ENCODE measurements at regions not wholly inside any gene's neighbourhood (a gene's known extent, or its start where the extent isn't known, plus 50 kb on each side); places are given as distances from the start of the nearest gene placed in this dataset.
"Not testable (repeated sequence)": the region's sequence is repeated elsewhere in the genome, so short reads cannot be mapped to it uniquely, and the experiment has no call there.

DNA sequence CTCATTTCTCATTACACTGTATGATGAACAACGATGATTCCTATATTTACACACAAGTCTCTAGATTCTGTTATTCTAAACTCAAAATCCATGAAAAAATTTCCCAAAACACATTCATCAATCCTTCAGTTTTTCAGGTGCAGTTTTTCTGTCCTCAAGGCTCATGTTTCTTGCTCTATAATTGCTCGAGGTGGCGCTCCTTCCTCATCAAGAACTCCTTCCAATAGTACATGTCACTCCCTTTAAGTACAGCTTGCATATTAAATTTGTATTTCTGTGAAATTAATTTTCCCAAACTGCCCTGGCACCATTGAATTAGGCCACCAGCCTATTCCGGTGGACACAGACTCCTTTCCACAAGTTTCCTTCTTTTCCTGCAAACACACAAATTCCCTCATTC lies 188.7 kb upstream of the MINDY3 start:
- DNase-seq (ENCODE audit: low spot score in 2 of 2) (no peak), ATAC-seq (no peak)
- Mint-ChIP-seq H3K9me3 (peaks cover 0 to 6% of the 10 kb centered on the region in 2 donors), H3K36me3 (no peaks in the 10 kb centered on the region), H3K27ac (no peak overlapping the region)

DNA sequence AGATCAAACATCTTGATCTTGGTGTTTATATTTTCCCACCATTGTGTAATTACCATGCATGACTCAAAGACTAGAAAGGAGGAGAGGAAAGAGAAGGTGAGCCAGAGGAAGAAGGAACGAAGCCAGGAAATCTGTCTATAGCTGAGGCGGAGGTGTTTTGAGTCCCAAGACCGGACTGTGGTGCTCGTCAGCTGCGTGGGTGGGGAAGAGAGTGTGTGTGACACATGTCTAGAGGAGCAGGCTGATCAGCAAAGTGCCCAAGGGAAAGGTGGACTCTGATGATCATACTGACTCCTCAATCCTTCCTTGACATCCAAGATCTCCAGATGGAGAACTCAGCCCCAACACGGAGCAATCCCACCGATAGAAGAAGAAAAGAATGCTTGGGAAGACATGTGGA lies 189.5 kb upstream of the MINDY3 start:
- no peak overlapping the region for H3K27ac Mint-ChIP-seq
- H3K9me3 Mint-ChIP-seq = peaks cover 0 to 6% of the 10 kb centered on the region in 2 donors
- DNase-seq (ENCODE audit: low spot score in 2 of 2) = no peak
- no peaks in the 10 kb centered on the region for H3K36me3 Mint-ChIP-seq
- ATAC-seq = no peak

DNA sequence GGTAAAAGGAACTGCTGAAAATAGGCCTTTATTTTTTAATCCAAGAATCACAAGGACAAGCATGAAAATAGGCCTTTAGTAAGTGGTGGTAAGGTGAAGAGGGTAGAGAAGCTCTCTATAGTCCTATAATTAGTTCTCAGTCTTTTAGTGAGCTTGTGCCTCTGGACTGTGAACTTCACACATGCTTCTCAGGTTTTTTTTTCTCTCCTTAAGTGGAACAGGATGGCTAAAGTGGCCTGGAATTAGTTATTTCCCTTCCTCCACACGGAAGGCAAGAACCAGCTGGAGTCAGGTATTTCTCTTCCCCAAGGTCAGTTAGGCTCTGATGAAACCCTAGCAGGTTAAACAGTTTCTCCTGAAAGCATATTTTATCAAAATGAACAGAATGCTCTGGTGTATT lies 203.0 kb upstream of the MINDY3 start:
- DNase-seq (ENCODE audit: low spot score in 2 of 2) (no peak), ATAC-seq (no peak)
- Mint-ChIP-seq H3K27ac (no peak overlapping the region), H3K36me3 (no peaks in the 10 kb centered on the region), H3K9me3 (peaks cover 4 to 8% of the 10 kb centered on the region in 2 donors)

DNA sequence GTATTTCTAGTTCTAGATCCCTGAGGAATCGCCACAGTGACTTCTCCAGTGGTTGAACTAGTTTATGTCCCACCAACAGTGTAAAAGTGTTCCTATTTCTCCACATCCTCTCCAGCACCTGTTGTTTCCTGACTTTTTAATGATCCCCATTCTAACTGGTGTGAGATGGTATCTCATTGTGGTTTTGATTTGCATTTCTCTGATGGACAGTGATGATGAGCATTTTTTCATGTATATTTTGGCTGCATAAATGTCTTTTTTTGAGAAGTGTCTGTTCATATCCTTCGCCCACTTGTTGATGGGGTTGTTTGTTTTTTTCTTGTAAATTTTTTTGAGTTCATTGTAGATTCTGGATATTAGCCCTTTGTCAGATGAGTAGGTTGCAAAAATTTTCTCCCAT lies 223.2 kb upstream of the MINDY3 start:
- peaks cover 5 to 10% of the 10 kb centered on the region in 2 donors for H3K9me3 Mint-ChIP-seq
- not testable (repeated sequence) for H3K36me3 Mint-ChIP-seq; H3K27ac Mint-ChIP-seq; DNase-seq (ENCODE audit: low spot score in 2 of 2); ATAC-seq

DNA sequence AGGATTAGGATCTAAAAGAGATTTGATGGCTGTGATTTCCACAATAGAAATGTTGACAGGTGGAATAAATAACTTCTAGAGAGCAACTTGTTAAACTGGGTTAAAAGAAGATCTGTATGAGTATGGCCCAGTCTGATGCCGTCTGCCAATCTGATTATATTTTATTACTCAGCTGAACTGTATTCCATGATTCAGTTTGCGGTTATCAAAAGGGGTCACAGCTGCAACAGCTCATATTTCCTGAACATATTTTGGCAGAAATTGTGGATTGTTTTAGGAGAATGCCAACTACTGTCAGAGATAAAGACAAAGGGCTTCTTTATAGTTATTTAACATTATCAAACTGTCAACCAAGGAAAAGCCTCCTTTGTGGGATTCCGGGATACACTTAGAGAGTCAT lies 244.8 kb upstream of the MINDY3 start:
- no peak for DNase-seq (ENCODE audit: low spot score in 2 of 2)
- Mint-ChIP-seq H3K36me3 (no peaks in the 10 kb centered on the region), H3K9me3 (peaks cover 0 to 10% of the 10 kb centered on the region in 2 donors), H3K27ac (no peak overlapping the region)
- ATAC-seq = no peak

DNA sequence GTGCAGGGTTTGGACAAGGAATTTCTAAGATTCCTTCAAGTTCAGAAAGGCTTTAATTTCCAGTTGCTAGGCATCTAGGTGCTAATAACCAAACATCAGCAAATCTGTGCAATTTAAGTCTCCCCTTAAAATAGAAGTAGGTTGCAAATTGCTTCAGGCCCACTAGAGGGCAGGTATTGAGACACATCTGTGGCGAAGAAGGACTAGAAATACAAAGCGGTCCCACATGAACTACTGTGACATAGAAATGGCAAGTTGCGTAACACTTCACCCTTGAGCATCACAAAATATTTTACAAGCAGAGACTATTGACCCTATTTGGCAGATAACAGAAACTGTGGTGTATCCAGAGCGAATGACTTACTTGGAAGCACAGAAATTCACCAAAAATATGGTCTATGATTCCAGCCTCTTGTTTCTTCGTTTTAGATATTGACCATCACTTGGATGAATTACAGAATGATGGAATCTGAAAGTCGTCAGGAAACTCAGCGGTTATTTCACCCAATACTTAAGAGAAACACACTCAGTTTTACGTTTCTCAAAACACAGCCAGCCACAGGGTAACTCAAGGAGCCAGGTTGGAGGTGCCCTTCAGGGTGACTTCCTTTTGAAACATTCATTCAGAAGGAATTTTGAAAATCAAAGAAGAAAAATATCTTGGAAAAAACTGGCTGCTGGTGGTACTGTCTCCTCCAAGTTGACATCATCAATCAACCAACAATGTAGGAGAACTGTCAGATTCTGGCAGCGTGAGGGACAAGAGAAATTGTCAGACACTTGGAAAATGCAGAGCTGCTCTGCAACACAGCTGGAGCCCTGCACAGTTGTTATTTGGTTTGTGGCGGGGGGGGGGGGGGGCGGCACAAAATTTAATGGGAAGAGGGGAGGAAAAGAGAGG lies 256.3 kb upstream of the MINDY3 start:
- Mint-ChIP-seq H3K9me3 (peaks cover 0 to 23% of the 10 kb centered on the region in 2 donors), H3K27ac (no peak overlapping the region), H3K36me3 (peaks cover 0 to 6% of the 10 kb centered on the region in 2 donors)
- DNase-seq (ENCODE audit: low spot score in 2 of 2) = no peak
- no peak for ATAC-seq

DNA sequence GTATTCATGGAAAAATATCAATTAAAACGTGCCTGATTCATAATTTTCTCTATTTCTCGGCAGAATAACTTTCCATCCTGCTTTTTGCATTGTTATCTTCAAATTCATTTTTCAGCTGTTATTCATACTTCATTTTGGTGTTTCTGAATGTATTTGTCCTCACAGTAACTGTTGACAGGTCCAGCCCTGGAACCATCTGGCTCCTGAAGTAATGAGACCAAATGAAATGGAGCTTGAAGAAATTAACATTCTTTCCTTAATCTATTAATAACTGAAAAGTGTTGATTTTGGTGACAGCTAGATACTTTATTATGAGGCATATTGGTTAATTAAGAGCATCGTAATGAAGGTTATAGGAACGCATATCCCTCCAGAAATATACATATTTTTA lies 257.0 kb upstream of the MINDY3 start:
- Mint-ChIP-seq H3K36me3 (peaks cover 0 to 6% of the 10 kb centered on the region in 2 donors), H3K27ac (no peak overlapping the region), H3K9me3 (peaks cover 0 to 23% of the 10 kb centered on the region in 2 donors)
- no peak for ATAC-seq
- no peak for DNase-seq (ENCODE audit: low spot score in 2 of 2)

DNA sequence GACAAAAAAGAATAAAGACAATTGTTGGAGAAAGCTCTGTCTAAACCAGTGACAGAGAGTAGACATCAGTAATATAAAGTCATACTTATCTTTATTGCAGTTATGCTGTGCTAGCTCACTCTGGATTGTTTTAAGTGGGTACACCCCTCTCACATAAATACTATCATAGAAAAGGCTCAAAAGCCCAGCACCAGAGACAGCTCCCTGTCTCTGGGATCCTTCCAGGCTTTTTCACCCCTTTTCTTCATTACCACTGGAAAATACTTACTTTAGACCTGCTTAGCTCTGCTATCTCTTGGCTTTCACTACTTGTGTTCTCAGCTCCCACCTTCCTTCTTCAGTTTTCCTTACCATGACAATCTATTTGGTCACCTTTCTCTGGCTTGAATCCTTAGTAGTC lies 259.1 kb upstream of the MINDY3 start:
- peaks cover 0 to 6% of the 10 kb centered on the region in 2 donors for H3K36me3 Mint-ChIP-seq
- no peak for ATAC-seq
- no peak overlapping the region for H3K27ac Mint-ChIP-seq
- peaks cover 0 to 14% of the 10 kb centered on the region in 2 donors for H3K9me3 Mint-ChIP-seq
- no peak for DNase-seq (ENCODE audit: low spot score in 2 of 2)

DNA sequence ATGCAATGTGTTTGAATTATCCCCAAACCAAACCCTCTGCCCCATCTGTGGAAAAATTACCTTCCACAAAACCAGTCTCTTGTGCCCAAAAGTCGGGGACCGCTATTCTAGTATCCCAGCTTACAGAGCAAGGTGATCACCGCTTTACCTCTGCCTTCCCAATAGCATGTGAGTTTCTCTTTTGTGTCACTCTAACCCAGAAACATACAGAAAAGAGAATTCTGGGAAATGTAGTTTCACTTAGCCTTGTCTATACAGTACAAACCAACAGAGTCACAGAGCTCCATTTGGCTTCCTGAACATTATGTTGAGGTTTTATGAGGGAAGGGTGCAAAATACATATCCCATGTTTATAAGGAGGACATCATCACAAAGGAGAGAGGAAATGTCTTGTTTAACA lies 260.3 kb upstream of the MINDY3 start:
- H3K27ac Mint-ChIP-seq = no peak overlapping the region
- ATAC-seq (no peak), DNase-seq (ENCODE audit: low spot score in 2 of 2) (no peak)
- H3K9me3 Mint-ChIP-seq = peaks cover 0 to 14% of the 10 kb centered on the region in 2 donors
- peaks cover 0 to 6% of the 10 kb centered on the region in 2 donors for H3K36me3 Mint-ChIP-seq

DNA sequence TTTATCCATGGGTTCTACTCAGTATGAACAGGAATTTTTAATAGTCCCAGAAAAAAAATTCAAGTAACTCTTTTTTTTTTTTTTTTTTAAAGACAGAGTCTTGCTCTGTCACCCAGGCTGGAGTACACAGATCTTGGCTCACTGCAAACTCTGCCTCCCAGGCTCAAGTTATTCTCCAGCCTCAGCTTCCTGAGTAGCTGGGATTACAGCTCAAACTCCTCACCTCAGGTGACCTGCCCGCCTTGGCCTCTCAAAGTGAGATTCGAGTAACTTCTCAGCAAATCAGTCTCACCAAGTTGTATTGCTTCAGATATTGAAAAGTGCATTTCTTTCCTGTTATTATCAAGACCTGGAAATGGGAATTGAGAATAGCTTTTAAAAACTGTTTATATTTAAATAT lies 281.2 kb upstream of the MINDY3 start:
- no peak for ATAC-seq
- Mint-ChIP-seq H3K36me3 (peaks cover 0 to 5% of the 10 kb centered on the region in 2 donors), H3K9me3 (peaks cover 4 to 8% of the 10 kb centered on the region in 2 donors), H3K27ac (no peak overlapping the region)
- no peak for DNase-seq (ENCODE audit: low spot score in 2 of 2)

DNA sequence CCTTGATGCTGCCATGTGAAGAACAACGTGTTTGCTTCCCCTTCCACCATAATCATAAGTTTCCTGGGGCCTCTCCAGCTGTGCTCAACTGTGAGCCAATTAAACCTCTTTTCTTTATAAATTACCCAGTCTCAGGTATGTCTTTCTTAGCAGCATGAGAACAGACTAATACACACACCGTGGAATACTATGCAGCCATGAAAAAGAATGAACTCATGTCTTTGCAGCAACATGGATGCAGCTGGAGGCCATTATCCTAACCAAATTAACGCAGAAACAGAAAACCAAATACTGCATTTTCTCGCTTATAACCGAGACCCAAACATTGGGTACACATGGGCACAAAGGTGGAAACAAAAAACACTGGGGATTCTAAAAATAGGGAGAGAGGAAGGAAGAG lies 286.7 kb upstream of the MINDY3 start:
- DNase-seq (ENCODE audit: low spot score in 2 of 2) (no peak), ATAC-seq (no peak)
- peaks cover 12 to 18% of the 10 kb centered on the region in 2 donors for H3K9me3 Mint-ChIP-seq
- H3K36me3 Mint-ChIP-seq = peaks cover 0 to 5% of the 10 kb centered on the region in 2 donors
- no peak overlapping the region for H3K27ac Mint-ChIP-seq

DNA sequence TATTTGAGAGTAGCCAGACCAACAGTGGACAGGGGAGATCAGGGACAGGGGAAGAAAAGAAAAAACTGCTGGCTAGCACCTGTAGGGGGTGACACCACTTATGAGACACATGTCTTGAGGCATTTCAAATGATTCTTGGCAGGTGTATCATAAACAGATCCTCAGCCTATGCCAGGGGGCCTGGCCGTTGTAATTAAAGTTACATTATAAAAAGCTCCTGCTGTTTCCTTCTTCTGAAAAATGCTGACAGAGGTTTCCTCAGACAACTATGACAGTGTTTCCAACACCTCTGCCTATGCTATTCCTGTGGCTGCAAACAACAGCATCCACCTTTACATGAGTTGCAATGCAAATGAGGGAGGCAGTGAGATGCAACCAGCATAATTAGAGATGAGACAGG lies 281.0 kb upstream of the PTER start:
- H3K36me3 Mint-ChIP-seq = no peaks in the 10 kb centered on the region
- peaks cover 8% of the 10 kb centered on the region in 2 donors for H3K9me3 Mint-ChIP-seq
- DNase-seq (ENCODE audit: low spot score in 2 of 2) (no peak), ATAC-seq (no peak)
- H3K27ac Mint-ChIP-seq = no peak overlapping the region

DNA sequence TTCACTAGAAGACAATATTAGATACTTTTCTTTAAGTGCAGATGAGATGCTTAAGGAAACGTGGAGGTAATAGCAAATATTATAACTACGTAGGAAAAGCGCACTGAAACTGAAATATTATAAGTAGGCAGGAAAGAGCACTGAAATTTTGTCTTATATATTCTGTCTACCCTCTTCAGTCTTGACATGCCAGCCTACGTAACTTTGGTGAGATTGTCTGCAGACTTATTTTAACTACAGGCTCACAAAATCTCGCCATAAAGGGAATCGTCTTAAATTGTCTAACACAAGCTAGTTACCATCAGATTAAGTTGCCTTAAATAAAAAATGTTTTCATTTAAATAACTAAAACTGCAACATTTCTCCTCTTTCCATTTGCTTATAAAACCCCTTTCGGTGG lies 280.1 kb upstream of the PTER start:
- DNase-seq (ENCODE audit: low spot score in 2 of 2) (no peak), ATAC-seq (no peak)
- no peak overlapping the region for H3K27ac Mint-ChIP-seq
- H3K9me3 Mint-ChIP-seq = peaks cover 2 to 4% of the 10 kb centered on the region in 2 donors
- no peaks in the 10 kb centered on the region for H3K36me3 Mint-ChIP-seq

DNA sequence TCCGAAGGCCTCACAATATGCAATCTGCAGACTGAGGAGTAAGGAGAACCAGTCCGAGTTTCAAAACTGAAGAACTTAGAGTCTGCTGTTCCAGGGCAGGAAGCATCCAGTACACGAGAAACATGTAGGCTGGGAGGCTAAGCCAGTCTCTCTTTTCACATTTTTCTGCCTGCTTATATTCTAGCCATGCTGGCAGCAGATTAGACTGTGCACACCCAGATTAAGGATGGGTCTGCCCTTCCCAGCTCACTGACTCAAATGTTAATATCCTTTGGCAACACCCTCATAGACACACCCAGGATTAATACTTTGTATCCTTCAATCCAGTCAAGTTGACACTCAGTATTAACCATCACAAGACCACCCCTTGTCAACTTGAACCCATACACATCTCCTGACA lies 271.7 kb upstream of the PTER start:
- not testable (repeated sequence) for H3K27ac Mint-ChIP-seq; ATAC-seq; DNase-seq (ENCODE audit: low spot score in 2 of 2)
- Mint-ChIP-seq H3K36me3 (peaks cover 7 to 13% of the 10 kb centered on the region in 2 donors), H3K9me3 (peaks cover 21 to 24% of the 10 kb centered on the region in 2 donors)

DNA sequence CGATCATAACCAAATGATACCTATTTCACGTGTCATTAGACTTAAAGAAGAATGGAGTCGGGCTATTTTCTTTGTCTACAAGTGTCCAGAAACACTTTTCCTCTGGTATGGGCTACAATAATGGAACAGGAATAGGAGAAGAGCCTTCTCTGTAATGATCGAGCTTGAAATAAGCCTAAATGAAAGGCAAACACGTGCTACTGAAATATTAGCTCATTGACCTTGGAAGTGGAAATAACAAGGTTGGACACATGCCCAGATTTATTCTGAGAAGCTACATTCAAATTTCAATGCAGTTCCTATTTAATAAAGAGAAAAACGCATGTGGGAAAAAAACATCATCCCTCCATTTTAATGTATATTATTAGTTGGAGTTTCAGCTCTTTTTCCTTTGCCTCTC lies 254.7 kb upstream of the PTER start:
- Mint-ChIP-seq H3K9me3 (no peaks in the 10 kb centered on the region), H3K27ac (no peak overlapping the region), H3K36me3 (no peaks in the 10 kb centered on the region)
- ATAC-seq (no peak), DNase-seq (ENCODE audit: low spot score in 2 of 2) (no peak)

DNA sequence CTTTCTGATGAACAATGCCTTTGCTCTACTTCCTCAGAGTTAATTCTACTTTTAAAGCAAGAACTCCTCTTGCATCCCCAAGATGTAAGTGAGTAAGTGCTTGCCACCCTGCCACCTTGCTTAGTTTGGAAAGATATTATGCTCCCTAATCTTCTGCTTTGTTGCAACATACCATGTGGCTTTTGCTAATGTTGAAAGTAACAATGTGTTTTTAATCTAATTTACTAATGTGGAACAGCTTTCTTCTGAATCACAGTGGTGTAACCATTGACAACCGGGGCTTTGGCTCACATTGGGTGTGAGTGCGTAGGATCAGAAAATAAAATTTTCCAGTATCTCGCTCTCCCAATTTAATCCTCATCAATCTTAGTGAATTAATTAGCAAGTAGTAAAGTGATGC lies 254.1 kb upstream of the PTER start:
- H3K27ac Mint-ChIP-seq = no peak overlapping the region
- H3K9me3 Mint-ChIP-seq = no peaks in the 10 kb centered on the region
- no peaks in the 10 kb centered on the region for H3K36me3 Mint-ChIP-seq
- DNase-seq (ENCODE audit: low spot score in 2 of 2) = no peak
- ATAC-seq = no peak

DNA sequence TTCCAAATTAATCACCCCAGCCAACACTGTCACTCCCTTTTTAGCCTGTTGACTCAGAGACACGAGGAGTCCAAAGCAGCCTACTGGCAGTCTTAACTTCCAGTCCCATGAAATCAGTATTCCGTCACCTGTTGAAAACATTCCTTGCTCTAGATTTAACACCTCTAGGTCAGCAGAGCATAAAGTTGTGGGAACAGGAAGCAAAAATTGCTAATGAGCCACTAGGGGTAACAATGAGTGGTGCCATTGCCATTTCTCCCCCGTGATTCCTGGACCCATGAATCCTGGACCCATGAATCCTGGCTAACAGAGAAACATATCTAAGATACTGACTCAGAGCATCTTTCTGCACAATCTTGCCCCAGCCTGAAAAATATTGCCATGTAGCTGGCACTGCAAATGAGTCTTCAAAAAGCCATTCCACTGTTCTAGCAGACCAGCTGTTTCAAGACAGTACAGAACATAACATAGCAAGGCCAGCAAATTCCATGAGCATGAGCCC lies 252.7 kb upstream of the PTER start:
- H3K27ac Mint-ChIP-seq = no peak overlapping the region
- no peaks in the 10 kb centered on the region for H3K9me3 Mint-ChIP-seq
- ATAC-seq (no peak), DNase-seq (ENCODE audit: low spot score in 2 of 2) (no peak)
- no peaks in the 10 kb centered on the region for H3K36me3 Mint-ChIP-seq

DNA sequence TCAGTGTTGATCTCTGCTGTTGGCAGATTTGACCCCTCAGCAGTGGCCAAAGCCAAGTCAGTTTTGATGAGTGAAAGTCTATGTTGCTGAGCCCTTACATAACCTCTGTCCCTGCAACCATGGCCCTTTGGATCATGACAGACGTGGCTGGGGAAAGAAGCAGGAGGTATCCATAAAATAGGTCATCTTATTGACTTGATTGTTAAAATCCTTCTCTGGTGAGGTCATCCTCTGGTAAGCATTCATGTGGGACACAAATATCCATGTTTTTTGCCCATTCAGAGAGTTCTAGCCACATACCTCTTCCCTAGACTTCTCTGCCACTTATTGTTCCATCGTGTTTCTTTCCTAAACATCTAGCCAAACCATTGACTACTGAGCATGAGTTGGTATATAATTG lies 251.9 kb upstream of the PTER start:
- ATAC-seq (no peak), DNase-seq (ENCODE audit: low spot score in 2 of 2) (no peak)
- Mint-ChIP-seq H3K9me3 (no peaks in the 10 kb centered on the region), H3K27ac (no peak overlapping the region), H3K36me3 (no peaks in the 10 kb centered on the region)
